ENCODE measurements at regions not wholly inside any gene's neighbourhood (a gene's known extent, or its start where the extent isn't known, plus 50 kb on each side); places are given as distances from the start of the nearest gene placed in this dataset.
"Not testable (repeated sequence)": the region's sequence is repeated elsewhere in the genome, so short reads cannot be mapped to it uniquely, and the experiment has no call there.

DNA sequence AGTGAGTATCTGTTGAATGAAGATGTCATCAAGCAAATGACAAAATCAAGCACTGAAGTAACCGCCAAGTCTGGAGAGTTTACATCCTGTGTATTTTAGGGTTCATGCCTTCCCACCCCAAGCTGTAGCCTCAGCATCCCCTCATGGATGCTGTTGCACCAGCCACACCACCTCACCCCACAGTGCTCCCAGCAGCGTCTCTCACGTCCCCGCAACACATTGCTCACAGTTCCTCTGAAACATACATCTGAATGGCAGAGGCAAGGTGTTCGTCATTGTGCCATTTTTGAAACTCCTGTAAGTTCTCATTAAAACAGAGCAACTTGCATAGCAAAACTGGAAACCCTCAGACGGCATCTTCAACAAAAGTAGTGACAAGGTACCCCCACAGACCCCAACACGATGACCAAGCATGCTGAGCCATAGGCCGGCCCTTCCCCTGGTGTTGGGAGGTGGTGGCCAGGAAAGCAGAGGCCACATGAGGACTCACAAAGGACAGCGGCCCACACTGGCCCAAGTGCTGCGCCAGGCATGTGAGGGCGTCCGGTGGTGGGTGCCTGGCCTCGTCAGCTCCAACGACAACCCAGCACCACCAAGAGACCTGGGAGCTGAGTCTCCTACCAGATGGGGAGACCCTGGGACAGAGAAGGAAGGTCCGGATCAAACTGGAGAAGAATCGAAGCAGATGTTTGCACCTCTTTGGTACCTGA is 456.5 kb downstream of the EIPR1 start:
- no peak for DNase-seq

DNA sequence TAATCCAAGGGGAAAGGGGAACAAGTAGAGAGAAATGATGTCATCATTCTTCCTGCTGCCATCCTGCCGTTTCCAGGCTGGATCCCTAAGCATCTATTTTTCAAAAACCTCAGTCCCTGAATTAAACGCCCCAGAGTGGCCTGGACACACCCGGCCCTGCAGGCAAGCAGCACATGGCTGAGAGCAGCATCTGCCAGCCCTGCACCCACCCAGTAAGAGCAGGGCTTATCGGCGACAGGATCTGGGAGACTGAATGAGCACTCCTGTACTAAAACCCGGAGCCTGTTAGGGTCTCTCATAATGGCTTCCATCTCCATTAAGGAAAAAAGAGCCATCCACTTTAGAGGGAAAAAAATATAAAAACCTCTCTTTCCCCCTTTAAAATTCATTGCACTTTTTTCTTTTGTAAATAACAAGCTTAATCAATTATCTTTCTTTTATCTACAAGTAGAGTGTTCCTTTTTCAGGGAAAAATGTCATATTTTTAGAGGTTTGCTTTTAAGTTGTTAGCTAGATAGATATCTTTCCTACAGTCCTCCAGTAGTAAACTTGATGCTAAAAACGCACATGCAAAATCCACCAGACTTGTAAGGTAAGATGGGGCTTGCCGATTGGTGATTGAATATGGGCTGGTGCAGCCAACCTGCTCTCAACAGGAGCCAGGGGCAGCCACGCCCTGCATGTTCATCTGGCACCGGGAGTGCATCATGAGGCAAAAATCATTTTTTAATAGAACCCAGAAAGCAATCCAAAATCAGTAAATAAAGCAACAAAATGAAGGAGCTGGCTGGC is 457.8 kb downstream of the EIPR1 start:
- no peak for DNase-seq

DNA sequence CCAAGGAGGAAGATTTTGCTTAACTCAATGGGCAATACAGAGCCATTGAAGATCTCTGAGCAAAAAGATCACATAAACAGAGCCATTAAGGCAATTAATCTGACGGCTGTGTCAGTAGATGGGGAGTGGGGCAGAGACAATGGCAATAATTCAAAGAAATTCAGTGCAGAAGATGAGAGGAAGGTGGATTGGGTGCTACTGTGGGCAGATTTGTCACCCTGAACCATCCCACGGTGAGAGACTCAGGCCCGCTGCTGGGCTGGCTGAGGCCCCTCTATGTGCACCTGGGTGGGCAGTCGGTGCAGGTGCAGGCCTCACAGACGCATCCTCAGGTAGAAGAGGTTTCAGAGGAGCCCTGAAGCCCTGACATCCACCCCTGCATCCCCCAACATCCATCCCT is 458.6 kb downstream of the EIPR1 start:
- no peak for DNase-seq

- DNase-seq = no peak
Measured at GRCh38 chr2:2916621-2917020, 461.0 kb downstream of the EIPR1 start.

- no peak for DNase-seq
Measured at GRCh38 chr2:2914252-2914651, 463.4 kb downstream of the EIPR1 start.

DNA sequence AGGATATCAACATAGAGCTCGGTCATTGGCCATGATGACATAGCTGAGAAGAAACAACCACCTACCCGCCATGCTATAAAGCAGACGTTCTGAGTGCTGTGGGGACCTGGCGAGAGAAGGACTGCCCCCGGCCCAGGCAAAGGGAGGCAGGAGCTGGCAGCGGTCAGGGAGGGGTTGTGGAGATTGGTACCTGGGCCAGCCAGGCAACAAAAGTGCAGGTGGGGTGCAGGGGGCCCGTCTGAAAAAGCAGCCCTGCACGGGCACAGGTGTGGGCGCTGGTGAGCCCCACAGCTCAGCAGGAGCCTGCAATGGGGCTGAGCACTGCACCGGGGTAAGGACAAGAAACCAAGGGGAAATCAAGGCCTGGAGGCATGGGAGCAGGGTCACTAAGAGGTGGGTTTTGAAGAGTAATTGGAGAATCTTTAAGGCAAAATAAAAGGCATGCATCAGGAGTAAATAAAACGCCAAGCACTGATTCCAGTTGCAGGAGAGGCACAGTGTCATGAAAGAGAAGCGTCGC is 464.0 kb downstream of the EIPR1 start:
- DNase-seq = no peak

DNA sequence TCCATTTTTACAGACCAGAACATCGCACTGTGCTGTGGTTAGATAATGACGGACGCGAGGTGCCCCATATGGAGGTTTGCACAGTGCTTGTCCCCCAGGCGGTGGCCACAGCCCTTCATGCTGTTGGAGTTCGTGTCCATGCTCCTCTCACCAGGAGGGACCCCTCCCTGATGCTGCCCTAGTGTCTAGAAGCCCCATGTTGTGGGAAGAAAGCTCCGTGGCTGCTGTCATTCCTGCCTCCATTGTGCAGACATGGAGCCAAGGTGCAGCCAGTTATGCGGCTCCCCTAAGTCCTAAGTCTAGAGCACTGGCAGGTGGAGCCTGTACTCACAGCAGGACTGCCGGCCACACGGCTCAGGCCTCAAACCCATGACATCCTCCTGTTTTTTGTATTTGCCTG is 464.9 kb downstream of the EIPR1 start:
- no peak for DNase-seq

- no peak for DNase-seq
Measured at GRCh38 chr2:2912293-2912692, 465.3 kb downstream of the EIPR1 start.

DNA sequence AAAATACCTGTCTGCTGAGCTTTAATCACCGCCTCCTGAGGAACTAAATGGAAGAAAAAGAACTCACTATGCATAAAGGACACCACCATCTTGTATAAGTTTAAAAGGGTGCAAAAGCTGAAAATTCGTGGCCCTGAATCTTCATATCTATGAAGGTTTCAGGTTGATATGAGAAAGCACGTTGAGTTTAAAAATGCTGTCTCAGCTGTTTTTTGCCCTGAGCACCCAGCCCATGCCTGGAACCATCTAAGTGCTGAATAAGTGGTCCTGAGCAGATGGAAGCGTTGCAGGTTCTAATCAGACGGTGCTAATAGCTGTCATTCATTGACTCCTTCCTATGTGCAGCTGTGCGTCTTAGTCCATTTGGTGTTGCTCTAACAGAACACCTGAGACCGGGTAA is 467.4 kb downstream of the EIPR1 start:
- DNase-seq = no peak

DNA sequence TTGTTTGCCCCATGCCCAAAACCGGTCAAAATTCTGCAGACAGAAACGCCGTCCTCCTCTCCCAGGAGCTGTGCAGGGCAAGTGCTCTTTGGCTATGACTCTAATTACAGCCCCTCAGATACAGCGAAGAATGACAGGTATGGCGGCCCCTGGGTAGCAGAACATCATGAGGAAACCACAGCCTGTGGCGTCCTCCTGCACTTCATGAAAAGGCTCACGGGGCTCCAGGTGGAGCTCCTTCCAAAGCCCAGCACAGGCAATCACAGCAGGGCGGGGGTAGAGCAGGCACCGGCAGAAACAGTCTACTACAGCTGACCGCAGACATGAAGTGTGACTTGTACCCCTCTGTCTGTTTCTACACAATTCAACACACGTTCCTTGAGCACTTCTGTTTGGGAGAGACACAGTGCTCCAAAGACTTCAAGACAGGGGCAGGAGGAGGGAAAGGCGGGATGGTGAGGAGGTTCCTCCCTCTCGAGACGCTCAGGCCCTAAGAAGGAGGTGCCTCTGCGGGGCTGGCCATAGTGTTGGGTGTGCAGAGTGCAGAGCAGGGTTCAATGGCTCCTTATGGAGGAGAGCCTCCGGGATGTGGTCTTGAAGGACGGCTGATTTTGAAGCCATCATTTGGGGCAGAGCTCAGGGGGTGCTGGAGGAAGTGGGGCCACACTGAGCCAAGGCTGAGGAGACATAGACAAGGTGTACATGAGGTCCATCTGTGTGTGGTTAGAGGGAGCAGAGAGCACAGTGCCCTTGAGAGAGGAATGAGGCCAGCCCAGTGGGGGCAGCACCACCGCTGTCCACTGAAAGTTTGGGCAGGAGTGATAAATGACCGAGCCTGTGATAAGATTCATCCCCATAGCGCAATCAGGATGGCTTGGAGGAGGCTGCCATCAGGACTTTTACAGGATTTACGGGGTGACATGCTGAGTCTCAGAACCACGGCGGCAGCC is 468.3 kb downstream of the EIPR1 start:
- DNase-seq = no peak

GRCh38 chr2:2906091-2906490 is 471.5 kb downstream of the EIPR1 start:
- no peak for DNase-seq

- DNase-seq = no peak
Measured at GRCh38 chr2:2904721-2905350, 472.8 kb downstream of the EIPR1 start.

DNA sequence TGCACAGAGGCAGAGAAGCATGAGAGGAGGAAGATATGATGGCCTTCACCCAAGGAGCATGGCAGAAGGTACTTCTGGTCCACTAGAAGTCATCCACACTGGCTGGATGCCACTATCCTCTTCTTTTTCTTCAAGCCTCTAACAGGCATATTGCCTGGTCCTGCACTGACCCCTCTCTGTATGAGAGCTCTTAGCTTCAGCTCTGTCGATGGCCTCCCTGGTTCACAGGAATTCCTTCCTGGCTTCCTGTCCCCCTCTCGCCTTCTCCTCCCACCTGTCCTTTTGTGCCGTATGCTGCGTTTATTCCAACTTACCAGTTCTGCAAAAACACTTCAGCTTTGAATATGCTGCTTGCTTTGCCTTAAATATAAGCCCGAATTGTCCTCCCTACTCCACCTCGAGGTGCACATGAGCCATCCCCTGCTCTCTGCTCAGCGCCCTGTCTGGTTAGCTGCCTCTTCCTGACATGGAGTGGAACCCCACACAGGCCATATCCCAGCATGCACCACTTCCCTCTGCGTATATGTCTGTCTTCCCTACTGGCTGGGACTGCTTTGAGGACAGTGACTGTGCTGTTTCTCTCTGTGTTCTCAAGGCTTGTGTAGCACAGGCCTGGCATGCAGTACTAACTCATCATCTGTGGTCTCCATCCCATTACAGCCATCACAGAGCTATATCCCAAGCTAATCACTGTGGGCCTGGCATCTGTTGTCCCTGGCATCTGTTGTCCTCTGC is 474.9 kb downstream of the EIPR1 start:
- no peak for DNase-seq

- DNase-seq = no peak
Measured at GRCh38 chr2:2901384-2902345, 476.0 kb downstream of the EIPR1 start.

DNA sequence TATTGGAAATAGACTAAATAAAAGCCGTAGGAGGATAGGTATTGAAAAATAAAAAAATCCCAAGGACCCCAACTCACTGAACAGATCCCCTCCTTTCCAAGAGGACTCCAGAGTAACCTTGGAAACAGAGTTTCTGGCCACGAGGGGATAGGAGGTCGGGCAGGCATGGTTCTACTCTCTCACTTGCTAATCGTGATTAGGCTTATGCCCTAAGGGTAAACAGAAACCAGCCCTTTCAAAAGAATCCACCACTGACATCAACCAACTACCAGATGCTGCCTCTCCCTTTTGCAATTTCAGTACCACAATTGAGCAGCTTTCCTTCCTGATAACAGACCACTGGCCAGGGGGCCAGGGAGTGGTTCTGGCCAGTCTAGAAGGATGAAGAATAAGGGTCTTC is 477.8 kb downstream of the EIPR1 start:
- DNase-seq = no peak

- no peak for DNase-seq
Measured at GRCh38 chr2:2898744-2899143, 478.9 kb downstream of the EIPR1 start.

DNA sequence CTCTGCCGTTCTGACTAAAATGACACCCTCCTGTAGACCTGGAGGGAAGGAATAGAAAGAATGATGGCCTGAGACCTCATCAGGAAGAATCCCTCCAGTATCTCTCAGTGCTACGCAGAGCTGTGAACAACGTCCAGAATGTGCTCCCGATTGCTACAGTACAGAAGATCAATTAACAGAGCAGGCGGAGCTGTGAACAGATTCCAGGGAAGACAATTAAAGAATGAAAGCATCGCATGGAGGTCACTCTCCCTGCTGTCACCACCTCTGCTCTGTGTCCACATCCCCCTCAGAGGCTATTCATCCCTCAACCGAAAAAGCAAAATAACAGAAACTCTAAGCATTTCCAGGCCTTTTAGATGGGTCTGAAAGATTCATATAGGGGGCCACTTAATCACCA is 481.0 kb downstream of the EIPR1 start:
- DNase-seq = no peak

GRCh38 chr2:2896011-2896410 is 481.6 kb downstream of the EIPR1 start:
- no peak for DNase-seq

DNA sequence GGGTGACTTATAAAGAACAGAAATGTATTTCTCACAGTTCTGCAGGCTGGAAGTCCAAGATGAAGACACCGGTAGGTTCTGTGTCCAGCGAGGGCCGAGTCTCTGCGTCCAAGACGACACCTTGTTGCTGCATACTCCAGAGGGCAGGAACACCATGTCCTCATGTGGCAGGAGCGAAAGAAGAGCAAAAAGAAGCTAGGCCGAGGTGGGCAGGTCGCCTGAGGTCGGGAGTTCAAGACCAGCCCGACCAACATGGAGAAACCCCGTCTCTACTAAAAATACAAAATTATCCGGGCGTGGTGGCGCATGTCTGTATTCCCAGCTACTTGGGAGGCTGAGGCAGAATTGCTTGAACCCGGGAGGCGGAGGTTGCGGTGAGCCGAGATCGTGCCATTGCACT is 483.6 kb downstream of the EIPR1 start:
- not testable (repeated sequence) for DNase-seq

DNA sequence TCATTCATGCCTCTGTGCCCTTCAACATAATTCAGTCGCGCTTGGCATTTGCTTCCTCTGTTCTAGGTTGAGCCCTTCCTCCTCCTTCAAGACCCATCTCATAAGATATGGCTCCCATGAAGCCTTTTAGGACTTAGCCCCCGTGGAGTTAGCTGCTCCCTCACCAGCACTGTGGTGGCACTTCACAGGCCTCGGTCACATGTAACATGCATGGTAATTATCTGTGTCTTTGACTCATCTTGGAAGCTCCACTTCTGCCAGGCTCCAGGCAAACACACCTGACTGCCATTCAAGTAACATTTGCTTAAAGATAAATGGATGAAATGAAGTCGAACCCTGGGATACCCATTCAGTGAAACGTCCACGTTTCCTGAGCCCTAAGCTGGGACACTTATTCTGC is 484.7 kb downstream of the EIPR1 start:
- DNase-seq = no peak

All from fibroblast of skin of abdomen (primary cell).